H1 (cell line): ENCODE measurements at regions not wholly inside any gene's neighbourhood (a gene's known extent, or its start where the extent isn't known, plus 50 kb on each side); places are given as distances from the start of the nearest gene placed in this dataset.

Source experiments
- CTCF ChIA-PET: fragments of 300-600 bp; sonication (Branson Sonifier 250); formaldehyde crosslinking; loops from one replicate; lab custom pipeline; 2021; ENCODE audit not compliant: partially characterized antibody; lab: Charles Lee
- POLR2A ChIA-PET: fragments of 300-600 bp; sonication (Branson Sonifier 250); formaldehyde crosslinking; loops from one replicate; lab custom pipeline; 2021; ENCODE audit warnings: inconsistent platforms; ENCODE audit not compliant: partially characterized antibody; lab: Charles Lee
- DNase-seq, 2 experiments: peaks; one replicate each; pipeline versions ENCODE4 v3.0.0 to v3.0.0-alpha.2; 2010 to 2022; ENCODE audit warnings: low spot score in 2 of 2, low read depth in 1 of 2, mixed read lengths in 1 of 2
- FAIRE-seq: peaks from 2 replicates; lab custom pipeline; 2011; peaks lifted over from hg19 to GRCh38; lab: Jason Lieb, UNC
- H2AFZ ChIP-seq: 2 replicates; pipeline ENCODE4 v1.8.1; 2012; ENCODE audit warnings: low read length, inconsistent platforms
- H2AK5ac ChIP-seq: 2 replicates; pipeline ENCODE4 v1.6.1; 2013; ENCODE audit warnings: low read depth, low read length
- H2BK120ac ChIP-seq: replicated peaks from 2 replicates; pipeline ENCODE3; 2013; ENCODE audit warnings: low read depth, low read length, inconsistent platforms
- H2BK12ac ChIP-seq: 2 replicates; pipeline ENCODE4 v1.6.1; 2013; ENCODE audit warnings: low read depth, low read length
- H2BK15ac ChIP-seq: 2 replicates; pipeline ENCODE4 v1.6.1; 2013; ENCODE audit warnings: low read length
- H2BK20ac ChIP-seq: 2 replicates; pipeline ENCODE4 v1.6.1; 2013; ENCODE audit warnings: low read length
- H2BK5ac ChIP-seq: 2 replicates; pipeline ENCODE4 v1.6.1; 2013; ENCODE audit warnings: low read depth, low read length
- H3K14ac ChIP-seq: 2 replicates; pipeline ENCODE4 v1.6.1; 2013; ENCODE audit warnings: inconsistent platforms; ENCODE audit not compliant: insufficient read length
- H3K18ac ChIP-seq: 2 replicates; pipeline ENCODE4 v1.6.1; 2013; ENCODE audit warnings: low read length; ENCODE audit errors: extremely low read depth
- H3K23ac ChIP-seq: 2 replicates; pipeline ENCODE4 v1.6.1; 2013; ENCODE audit warnings: inconsistent platforms; ENCODE audit not compliant: insufficient read length
- H3K23me2 ChIP-seq: 2 replicates; pipeline ENCODE4 v1.6.1; 2013; ENCODE audit warnings: low read depth, low read length
- H3K27ac ChIP-seq: 2 replicates; pipeline ENCODE4 v1.6.1; 2011; ENCODE audit warnings: low read depth, low read length, inconsistent platforms
- H3K27me3 ChIP-seq, 4 experiments: replicated peaks in 1 of 4; 1 replicate in 1 of 4; 2 replicates in 3 of 4; pipeline versions ENCODE4 v1.6.1 to v1.8.1; 2011 to 2013; ENCODE audit warnings: low read length in 3 of 4, mild to moderate bottlenecking in 3 of 4, inconsistent platforms in 2 of 4, mixed read lengths in 2 of 4, moderate library complexity in 1 of 4; ENCODE audit not compliant: control insufficient read depth in 3 of 4, insufficient read depth in 3 of 4; ENCODE audit errors: extremely low read depth in 1 of 4
- H3K36me3 ChIP-seq, 4 experiments: 2 replicates each; pipeline versions ENCODE4 v1.6.1 to v1.8.1; 2011 to 2013; ENCODE audit warnings: mild to moderate bottlenecking in 4 of 4, low read length in 3 of 4, moderate library complexity in 2 of 4, control low read depth in 1 of 4, inconsistent platforms in 1 of 4; ENCODE audit not compliant: insufficient read depth in 4 of 4, control insufficient read depth in 2 of 4
- H3K4ac ChIP-seq: replicated peaks from 2 replicates; pipeline ENCODE3; 2013; ENCODE audit warnings: low read length, low read depth, mixed read lengths, inconsistent platforms; ENCODE audit not compliant: insufficient read length
- H3K4me1 ChIP-seq, 4 experiments: replicated peaks in 1 of 4; 1 replicate in 1 of 4; 2 replicates in 3 of 4; pipeline versions ENCODE4 v1.6.1 to v1.8.1; 2011 to 2013; ENCODE audit warnings: low read length in 3 of 4, inconsistent platforms in 2 of 4, mixed read lengths in 1 of 4; ENCODE audit not compliant: insufficient read depth in 4 of 4, control insufficient read depth in 3 of 4
- H3K4me2 ChIP-seq, 2 experiments: 2 replicates each; pipeline versions ENCODE4 v1.6.1 to v1.8.1; 2011 to 2013; ENCODE audit warnings: low read depth in 2 of 2, low read length in 2 of 2, control low read depth in 1 of 2, inconsistent platforms in 1 of 2, mild to moderate bottlenecking in 1 of 2; ENCODE audit not compliant: insufficient read depth in 1 of 2
- H3K4me3 ChIP-seq, 4 experiments: fragments of 200-600, 300-600 bp in 1 of 4; sonication (generic), shearing (Covaris generic), sonication (Bioruptor Twin) in 1 of 4; 2 replicates each; pipeline versions ENCODE4 v1.5.1 to v1.8.1; 2011 to 2016; ENCODE audit warnings: low read length in 4 of 4, low read depth in 3 of 4, control low read depth in 2 of 4, inconsistent platforms in 2 of 4, mild to moderate bottlenecking in 2 of 4, mixed read lengths in 1 of 4, moderate library complexity in 1 of 4; ENCODE audit not compliant: insufficient read depth in 2 of 4; ENCODE audit errors: extremely low read depth in 1 of 4
- H3K56ac ChIP-seq: replicated peaks from 2 replicates; pipeline ENCODE3; 2013; ENCODE audit warnings: low read depth, mild to moderate bottlenecking, mixed read lengths, low read length, inconsistent platforms; ENCODE audit not compliant: insufficient read length
- H3K79me1 ChIP-seq: 2 replicates; pipeline ENCODE4 v1.6.1; 2013; ENCODE audit warnings: low read depth, low read length, control low read depth
- H3K79me2 ChIP-seq, 2 experiments: 2 replicates each; pipeline versions ENCODE4 v1.6.1 to v1.8.1; 2012 to 2013; ENCODE audit warnings: low read length in 2 of 2, mild to moderate bottlenecking in 2 of 2, inconsistent platforms in 1 of 2; ENCODE audit not compliant: insufficient read depth in 2 of 2, control insufficient read depth in 1 of 2
- H3K9ac ChIP-seq, 4 experiments: replicated peaks in 1 of 4; 1 replicate in 1 of 4; 2 replicates in 3 of 4; pipeline versions ENCODE4 v1.6.1 to v1.8.1; 2011 to 2013; ENCODE audit warnings: low read depth in 3 of 4, low read length in 3 of 4, control low read depth in 2 of 4, mild to moderate bottlenecking in 2 of 4, moderate library complexity in 2 of 4, inconsistent platforms in 1 of 4; ENCODE audit errors: extremely low read depth in 1 of 4
- H3K9me3 ChIP-seq, 2 experiments: 2 replicates each; pipeline versions ENCODE4 v1.6.1 to v1.8.1; 2012 to 2013; ENCODE audit warnings: mild to moderate bottlenecking in 2 of 2, moderate library complexity in 2 of 2, control low read depth in 1 of 2, inconsistent platforms in 1 of 2, low read depth in 1 of 2, low read length in 1 of 2, mixed read lengths in 1 of 2; ENCODE audit not compliant: insufficient read depth in 2 of 2
- H4K20me1 ChIP-seq, 2 experiments: replicated peaks in 1 of 2; 2 replicates each; pipeline versions ENCODE3 to v1.8.1; 2011 to 2013; ENCODE audit warnings: inconsistent platforms in 2 of 2, low read length in 2 of 2, mild to moderate bottlenecking in 1 of 2; ENCODE audit not compliant: insufficient read depth in 2 of 2, control insufficient read depth in 1 of 2
- H4K5ac ChIP-seq: 2 replicates; pipeline ENCODE4 v1.6.1; 2013; ENCODE audit warnings: low read length, low read depth, mixed read lengths, inconsistent platforms; ENCODE audit not compliant: insufficient read length
- H4K8ac ChIP-seq: 2 replicates; pipeline ENCODE4 v1.8.0; 2013; ENCODE audit warnings: mild to moderate bottlenecking, moderate library complexity, low read length, inconsistent platforms; ENCODE audit not compliant: insufficient read depth; ENCODE audit errors: extremely low read depth
- H4K91ac ChIP-seq: replicated peaks from 2 replicates; pipeline ENCODE3; 2013; ENCODE audit warnings: low read length, mixed read lengths, inconsistent platforms; ENCODE audit not compliant: insufficient read length
- ASH2L ChIP-seq: fragments of 200-600, 300-600 bp; sonication (generic); IDR thresholded peaks from one replicate; pipeline ENCODE4 v1.7.1; 2017; ENCODE audit warnings: low read length
- CEBPB ChIP-seq: IDR thresholded peaks from 2 replicates; pipeline ENCODE4 v1.6.1; 2012; ENCODE audit warnings: low read depth, low read length
- CHD1 ChIP-seq: IDR thresholded peaks from 2 replicates; pipeline ENCODE4 v1.6.1; 2012; ENCODE audit warnings: low read depth, low read length, improper control_type of control experiment
- EGR1 ChIP-seq: IDR thresholded peaks from 2 replicates; pipeline ENCODE4 v1.6.1; 2011; ENCODE audit warnings: low read depth, low read length, borderline replicate concordance
- FOSL1 ChIP-seq: IDR thresholded peaks from 2 replicates; pipeline ENCODE4 v1.6.1; 2011; ENCODE audit warnings: mild to moderate bottlenecking, low read depth, low read length, moderate library complexity; ENCODE audit not compliant: insufficient read depth
- GTF2F1 ChIP-seq: IDR thresholded peaks from 2 replicates; pipeline ENCODE4 v1.6.1; 2012; ENCODE audit warnings: low read depth, low read length, improper control_type of control experiment, borderline replicate concordance
- MAFK ChIP-seq: IDR thresholded peaks from 2 replicates; pipeline ENCODE4 v1.6.1; 2012; ENCODE audit warnings: low read depth, mild to moderate bottlenecking, improper control_type of control experiment, low read length
- POLR2AphosphoS5 ChIP-seq: IDR thresholded peaks from 2 replicates; pipeline ENCODE4 v1.6.1; 2011; ENCODE audit warnings: low read depth, low read length
- SAP30 ChIP-seq: fragments of 300-600 bp; sonication (generic); IDR thresholded peaks from 2 replicates; pipeline ENCODE4 v1.7.1; 2012; ENCODE audit warnings: low read length, moderate library complexity, mild to moderate bottlenecking, inconsistent platforms; ENCODE audit not compliant: insufficient read depth, insufficient replicate concordance
- SP1 ChIP-seq: IDR thresholded peaks from 2 replicates; pipeline ENCODE4 v1.6.1; 2011; ENCODE audit warnings: low read depth, low read length
- SP4 ChIP-seq: IDR thresholded peaks from 2 replicates; pipeline ENCODE4 v1.6.1; 2012; ENCODE audit warnings: low read length, inconsistent platforms
- TAF1 ChIP-seq: IDR thresholded peaks from 2 replicates; pipeline ENCODE4 v1.6.1; 2011; ENCODE audit warnings: mild to moderate bottlenecking, low read depth, low read length
- WGBS, 2 experiments: shearing (Covaris generic) in 1 of 2; methylation state at CpG; one replicate each; pipeline versions ENCODE4 v1.1.6 to v1.1.7; 2013 to 2015; ENCODE audit warnings: low lambda C conversion rate in 2 of 2, mixed read lengths in 2 of 2, inconsistent platforms in 1 of 2, low coverage in 1 of 2, missing lambda C conversion rate in 1 of 2; ENCODE audit not compliant: insufficient replicate concordance in 2 of 2, insufficient coverage in 1 of 2, insufficient read length in 1 of 2; ENCODE audit errors: extremely low coverage in 1 of 2, missing lambda C conversion rate in 1 of 2; 5-methylcytosine and 5-hydroxymethylcytosine counted together

DNA sequence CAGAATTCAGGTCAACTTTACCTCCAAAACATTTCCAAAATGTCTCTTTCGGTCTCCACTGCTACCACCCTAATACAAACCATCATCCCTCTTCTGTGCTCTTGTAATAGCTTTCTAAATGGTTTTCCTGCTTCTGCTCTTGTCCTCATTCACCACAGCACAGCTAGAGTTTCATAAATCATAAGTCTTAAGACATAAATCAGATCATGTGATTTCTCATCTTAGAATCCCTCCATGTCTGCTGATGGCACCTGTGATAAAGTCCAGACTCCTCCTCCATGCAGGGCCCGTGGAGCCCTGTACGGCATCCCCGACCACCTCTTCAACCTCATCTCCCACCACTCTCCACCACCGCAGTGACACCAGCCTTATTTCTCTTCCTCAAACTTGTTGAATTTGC lies 212.3 kb upstream of the MKLN1 start:
- WGBS, 2 experiments: 88% methylated on average over 5 of the region's 5 CpGs; no CpG with 5 or more reads in 1 of the 2 experiments
- no peak overlapping the region for H2AK5ac ChIP-seq
- CTCF ChIA-PET: no interaction called here
- no peak overlapping the region for H3K4me3 ChIP-seq
- no peaks in the 10 kb centered on the region; a peak in 1 of 8 replicates for H3K36me3 ChIP-seq
- H2BK20ac ChIP-seq: no peak overlapping the region
- no peak overlapping the region for H4K5ac ChIP-seq
- H2BK120ac ChIP-seq: no peak overlapping the region
- no peak overlapping the region for H3K56ac ChIP-seq
- H3K23ac ChIP-seq: no peak overlapping the region
- no peak overlapping the region for H3K27ac ChIP-seq
- no peak overlapping the region for H3K9ac ChIP-seq
- no peak overlapping the region for H2BK12ac ChIP-seq
- H3K4me2 ChIP-seq: no peak overlapping the region
- no peak overlapping the region for H3K4ac ChIP-seq
- H4K20me1 ChIP-seq: no peaks in the 10 kb centered on the region
- H2BK5ac ChIP-seq: no peak overlapping the region
- peaks cover 14 to 22% of the 10 kb centered on the region in 2 experiments for H3K9me3 ChIP-seq
- no peak overlapping the region for H2AFZ ChIP-seq
- no peak overlapping the region for H3K18ac ChIP-seq
- no peak overlapping the region for H2BK15ac ChIP-seq
- H3K27me3 ChIP-seq: no peaks in the 10 kb centered on the region; a peak in 1 of 7 replicates
- H3K79me1 ChIP-seq: no peaks in the 10 kb centered on the region
- H3K23me2 ChIP-seq: peaks cover 6% of the 10 kb centered on the region; the same call in 1 of the 2 replicates
- no peak overlapping the region for H3K14ac ChIP-seq
- H3K4me1 ChIP-seq: peaks cover 8 to 12% (median 10%) of the 10 kb centered on the region in 4 experiments; a peak in 5 of 7 replicates
- DNase-seq: no peak
- H3K79me2 ChIP-seq: no peaks in the 10 kb centered on the region
- no peak overlapping the region for H4K91ac ChIP-seq
- no peak overlapping the region for H4K8ac ChIP-seq
- POLR2A ChIA-PET: no interaction called here
- FAIRE-seq: no peak
- no peak for TF ChIP-seq EGR1
- no peak for TF ChIP-seq FOSL1
- TF ChIP-seq POLR2AphosphoS5: no peak
- TF ChIP-seq ASH2L: no peak
- no peak for TF ChIP-seq MAFK
- no peak for TF ChIP-seq TAF1
- TF ChIP-seq SAP30: no peak
- no peak for TF ChIP-seq SP1
- TF ChIP-seq CHD1: no peak
- no peak for TF ChIP-seq SP4
- TF ChIP-seq CEBPB: no peak
- TF ChIP-seq GTF2F1: no peak
